ENCODE measurements at regions not wholly inside any gene's neighbourhood (a gene's known extent, or its start where the extent isn't known, plus 50 kb on each side); places are given as distances from the start of the nearest gene placed in this dataset.
"Not testable (repeated sequence)": the region's sequence is repeated elsewhere in the genome, so short reads cannot be mapped to it uniquely, and the experiment has no call there.

GRCh38 chr17:68116211-68116610 lies 80.7 kb downstream of the KPNA2 start:
- not testable (repeated sequence) for H3K14ac ChIP-seq (ENCODE audit: insufficient read depth, low read length); H3K9me3 Mint-ChIP-seq; H2BK5ac ChIP-seq (ENCODE audit: insufficient read length, low read length); H3K4me2 ChIP-seq (ENCODE audit: insufficient read depth, insufficient read length, low read length); H2AFZ ChIP-seq (ENCODE audit: low read length); H3K27ac Mint-ChIP-seq; H4K5ac ChIP-seq (ENCODE audit: insufficient read length, low read depth, low read length); H3K27me3 Mint-ChIP-seq (ENCODE audit: low read depth); H2BK120ac ChIP-seq (ENCODE audit: low read depth, low read length, poor library complexity, severe bottlenecking); H3K23me2 ChIP-seq (ENCODE audit: insufficient read length, low read depth, low read length, poor library complexity, severe bottlenecking); H2BK12ac ChIP-seq (ENCODE audit: insufficient read length, low read depth, low read length); H3K27me3 ChIP-seq (ENCODE audit: insufficient read depth, low read length); DNase-seq; H3K27ac ChIP-seq (ENCODE audit: insufficient read length, low read depth, low read length); H3K4me3 Mint-ChIP-seq; H3K9me3 ChIP-seq (ENCODE audit: control insufficient read depth, low read depth, low read length); H2BK15ac ChIP-seq (ENCODE audit: low read depth, low read length); H3K79me2 ChIP-seq (ENCODE audit: insufficient read depth, low read length); H3K9ac ChIP-seq (ENCODE audit: extremely low read depth, insufficient read length, low read length); H3K4me1 Mint-ChIP-seq; H3K4ac ChIP-seq (ENCODE audit: low read depth, low read length); H4K8ac ChIP-seq (replicated peaks; ENCODE audit: insufficient read length, low read depth, low read length); H4K20me1 ChIP-seq (ENCODE audit: control insufficient read depth, insufficient read depth, insufficient read length); H3K18ac ChIP-seq (ENCODE audit: insufficient read length, low read depth, low read length); H3K56ac ChIP-seq (ENCODE audit: insufficient read length, low read depth, low read length); H2BK20ac ChIP-seq (ENCODE audit: low read depth, low read length, poor library complexity, severe bottlenecking); H4K91ac ChIP-seq (ENCODE audit: insufficient read length, low read depth, low read length); H3T11ph ChIP-seq (ENCODE audit: low read length); H2AK5ac ChIP-seq (ENCODE audit: insufficient read length, low read length); H3K79me1 ChIP-seq (ENCODE audit: insufficient read depth, low read depth, low read length, poor library complexity, severe bottlenecking); H3K23ac ChIP-seq (ENCODE audit: insufficient read length, low read depth, low read length); H3K4me1 ChIP-seq (ENCODE audit: insufficient read depth, low read length)
- WGBS (ENCODE audit: extremely low coverage, insufficient read length, low lambda C conversion rate) = no CpG with 5 or more reads among the region's 32 CpGs
- H3K36me3 Mint-ChIP-seq (ENCODE audit: insufficient read depth in 1 of 3, low read depth in 3 of 3) = peaks cover 20 to 43% (median 20%) of the 10 kb centered on the region in 3 experiments

All from H9 (cell line).